ENCODE measurements at regions not wholly inside any gene's neighbourhood (a gene's known extent, or its start where the extent isn't known, plus 50 kb on each side); places are given as distances from the start of the nearest gene placed in this dataset.

GRCh38 chr10:56508562-56508961 is 147.5 kb upstream of the ZWINT start:
- TF ChIP-seq EZH2 (IDR thresholded peaks at IDR 0.05; ENCODE audit: borderline replicate concordance, low read depth, low read length, poor library complexity, severe bottlenecking): no peak
- TF ChIP-seq, protein P1, sequence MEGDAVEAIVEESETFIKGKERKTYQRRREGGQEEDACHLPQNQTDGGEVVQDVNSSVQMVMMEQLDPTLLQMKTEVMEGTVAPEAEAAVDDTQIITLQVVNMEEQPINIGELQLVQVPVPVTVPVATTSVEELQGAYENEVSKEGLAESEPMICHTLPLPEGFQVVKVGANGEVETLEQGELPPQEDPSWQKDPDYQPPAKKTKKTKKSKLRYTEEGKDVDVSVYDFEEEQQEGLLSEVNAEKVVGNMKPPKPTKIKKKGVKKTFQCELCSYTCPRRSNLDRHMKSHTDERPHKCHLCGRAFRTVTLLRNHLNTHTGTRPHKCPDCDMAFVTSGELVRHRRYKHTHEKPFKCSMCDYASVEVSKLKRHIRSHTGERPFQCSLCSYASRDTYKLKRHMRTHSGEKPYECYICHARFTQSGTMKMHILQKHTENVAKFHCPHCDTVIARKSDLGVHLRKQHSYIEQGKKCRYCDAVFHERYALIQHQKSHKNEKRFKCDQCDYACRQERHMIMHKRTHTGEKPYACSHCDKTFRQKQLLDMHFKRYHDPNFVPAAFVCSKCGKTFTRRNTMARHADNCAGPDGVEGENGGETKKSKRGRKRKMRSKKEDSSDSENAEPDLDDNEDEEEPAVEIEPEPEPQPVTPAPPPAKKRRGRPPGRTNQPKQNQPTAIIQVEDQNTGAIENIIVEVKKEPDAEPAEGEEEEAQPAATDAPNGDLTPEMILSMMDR (conservative IDR thresholded peaks at IDR 0.05; ENCODE audit: low read depth, low read length): no peak
